NOMO-1 treated with DMSO at 0.1 percent for 48 hours (cell line): ENCODE measurements at regions not wholly inside any gene's neighbourhood (a gene's known extent, or its start where the extent isn't known, plus 50 kb on each side); places are given as distances from the start of the nearest gene placed in this dataset.

Experiments
- DNase-seq: peaks from one replicate; lab custom pipeline; 2025; ENCODE audit not compliant: unreplicated experiment; lab: John Stamatoyannopoulos, UW

DNA sequence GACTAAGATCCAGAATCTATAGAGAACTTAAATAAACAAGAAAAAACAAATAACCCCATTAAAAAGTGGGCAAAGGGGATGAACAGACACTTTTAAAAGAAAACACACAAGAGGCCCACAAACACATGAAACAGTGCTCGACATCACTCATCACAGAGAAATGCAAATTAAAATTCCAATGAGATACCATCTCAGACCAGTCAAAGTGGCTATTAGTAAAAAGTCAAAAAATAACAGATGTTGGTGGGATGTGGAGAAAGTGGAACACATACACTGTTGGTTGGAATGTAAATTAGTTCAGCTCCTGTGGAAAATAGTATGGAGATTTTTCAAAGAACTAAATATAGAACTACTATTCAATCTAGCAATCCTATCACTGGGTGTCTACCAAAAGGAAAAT, 143.1 kb downstream of the IFI44 start:
- no peak for DNase-seq

DNA sequence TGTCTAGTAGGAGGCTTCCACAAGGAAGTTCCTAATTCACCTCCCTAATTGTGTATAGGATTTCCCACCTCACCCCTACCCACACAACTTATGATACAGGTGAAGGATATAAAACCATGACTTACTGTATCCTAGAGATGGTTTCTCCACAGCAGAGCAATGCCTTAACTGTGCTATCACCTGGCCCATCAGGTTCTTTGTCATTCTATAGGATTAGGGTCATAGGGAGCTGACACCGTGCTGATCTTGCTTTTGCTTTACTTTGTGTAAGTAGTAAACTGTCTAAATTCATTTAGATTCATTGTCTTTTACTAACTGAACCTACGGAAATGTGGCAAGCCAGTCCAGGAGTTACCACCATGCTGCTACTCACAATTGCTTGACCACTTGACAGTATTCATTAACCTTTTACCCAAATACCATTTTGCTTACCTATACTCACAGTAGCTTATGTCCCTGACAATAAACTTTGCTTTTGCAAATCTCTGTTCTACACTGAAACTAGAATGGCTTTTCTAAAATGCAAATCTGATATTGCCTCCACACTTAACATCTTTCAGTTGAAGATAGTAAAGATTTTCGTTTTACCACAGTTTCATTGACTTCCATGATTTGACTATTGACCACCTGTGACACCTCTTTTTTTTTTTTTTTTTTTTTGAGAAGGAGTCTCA, 147.6 kb downstream of the IFI44 start:
- no peak for DNase-seq

DNA sequence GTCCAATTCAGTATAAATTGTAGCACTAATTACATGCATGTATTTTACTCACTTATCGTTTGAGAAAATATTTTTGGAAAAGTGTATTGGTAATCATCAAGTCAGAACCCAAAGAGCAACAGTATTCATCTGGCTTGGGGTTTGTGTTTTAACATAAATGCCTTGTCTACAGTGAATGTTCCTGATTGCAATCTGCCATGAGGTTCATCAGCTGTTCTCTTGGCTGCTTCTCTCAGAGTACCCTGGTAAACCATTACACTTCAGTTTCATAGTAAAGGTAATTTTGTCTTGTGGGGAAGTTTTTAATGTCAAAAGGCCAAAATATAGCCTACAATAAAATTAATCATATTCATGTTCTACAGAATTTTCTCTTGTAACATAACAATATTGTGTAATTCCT, 150.3 kb downstream of the IFI44 start:
- no peak for DNase-seq

DNA sequence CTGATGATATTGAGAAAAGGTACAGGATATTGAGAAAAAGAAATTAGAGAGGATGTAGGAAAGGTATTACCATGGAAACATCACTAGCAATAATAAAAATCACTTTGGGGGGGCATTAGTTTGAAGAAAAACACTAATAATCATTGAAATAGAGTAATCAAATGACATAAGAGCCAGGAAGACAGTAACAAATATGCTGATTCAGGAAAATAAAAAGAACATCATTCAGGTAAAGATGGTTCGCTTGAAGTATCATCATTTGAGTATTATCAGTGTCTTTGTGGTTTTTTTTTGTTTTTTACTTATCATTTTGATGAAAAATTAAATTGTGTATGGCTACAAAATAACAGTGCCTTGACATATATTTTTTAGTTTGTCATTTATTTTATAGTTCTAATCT, 164.5 kb downstream of the IFI44 start:
- DNase-seq, result no peak

- DNase-seq, result no peak
Observed at GRCh38 chr1:78825561-78825960, 175.9 kb downstream of the IFI44 start.

DNA sequence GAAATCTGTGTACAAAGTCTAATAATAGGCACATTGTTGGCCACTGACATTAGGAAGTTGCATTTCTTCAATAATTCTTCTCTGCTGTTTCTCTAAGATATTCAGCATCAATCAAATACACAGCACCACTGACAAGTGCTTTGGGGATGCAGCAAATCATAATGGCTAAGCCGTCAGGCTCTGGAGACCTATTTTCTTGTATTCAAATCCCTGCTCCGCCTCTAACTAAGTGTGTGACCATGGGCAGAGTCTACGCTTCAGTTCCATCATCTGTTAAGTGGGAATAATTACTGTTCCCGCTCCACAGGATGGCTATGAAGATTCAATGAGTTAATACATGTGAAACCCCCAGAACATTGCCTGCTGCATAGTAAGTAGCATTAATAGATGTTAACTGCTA, 176.9 kb downstream of the ADGRL4 start:
- DNase-seq, result no peak

DNA sequence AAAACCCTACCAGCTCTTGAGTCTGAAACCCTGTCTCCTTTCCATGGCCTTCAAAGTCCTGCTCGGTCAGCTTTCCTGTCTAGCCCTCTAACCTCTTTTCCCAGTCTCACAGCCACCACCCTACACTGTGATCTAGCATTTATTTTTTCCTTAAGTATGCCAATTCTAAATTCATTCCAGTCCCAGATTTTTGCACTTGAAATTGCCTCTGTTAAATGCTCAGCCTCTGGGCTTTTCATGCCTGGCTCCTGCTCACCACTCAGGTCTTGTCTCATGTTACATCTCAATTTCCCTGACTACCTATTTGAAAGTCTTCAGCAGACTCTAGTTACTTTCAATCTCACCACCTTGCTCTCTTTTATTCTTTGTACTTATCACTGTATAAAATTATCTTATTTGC, 176.2 kb downstream of the ADGRL4 start:
- DNase-seq, result no peak

DNA sequence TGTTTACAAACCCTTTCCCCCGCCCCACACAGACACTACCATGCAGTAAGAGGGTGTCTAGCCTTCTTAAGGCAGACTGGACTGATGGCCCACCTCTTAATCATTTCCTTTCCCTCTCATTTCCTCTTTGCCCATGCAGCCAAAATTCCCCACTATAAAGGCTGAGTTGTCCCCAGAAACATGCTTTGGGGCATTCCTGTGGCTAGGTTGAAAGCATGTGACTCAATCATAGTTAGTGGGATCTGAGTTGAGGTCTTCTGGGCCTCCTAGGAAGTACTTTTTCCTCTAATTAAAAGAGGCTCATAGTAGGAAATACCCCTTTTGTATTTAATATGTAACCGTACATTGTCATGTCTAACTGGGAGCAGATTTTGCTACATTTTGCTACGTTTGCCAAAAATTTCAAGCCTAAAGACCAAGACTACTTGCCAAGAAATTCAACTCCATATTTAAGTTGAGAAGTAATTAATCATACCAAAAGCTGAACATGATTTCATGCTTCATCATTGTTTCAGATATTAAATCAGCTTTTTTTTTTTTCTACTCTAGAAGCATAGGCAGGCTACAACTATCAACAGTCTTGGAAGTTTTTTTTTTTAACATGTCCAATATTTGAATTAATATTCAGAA, 174.7 kb downstream of the ADGRL4 start:
- DNase-seq, result no peak

- no peak for DNase-seq
Observed at GRCh38 chr1:78833491-78833890, 173.0 kb downstream of the ADGRL4 start.

DNA sequence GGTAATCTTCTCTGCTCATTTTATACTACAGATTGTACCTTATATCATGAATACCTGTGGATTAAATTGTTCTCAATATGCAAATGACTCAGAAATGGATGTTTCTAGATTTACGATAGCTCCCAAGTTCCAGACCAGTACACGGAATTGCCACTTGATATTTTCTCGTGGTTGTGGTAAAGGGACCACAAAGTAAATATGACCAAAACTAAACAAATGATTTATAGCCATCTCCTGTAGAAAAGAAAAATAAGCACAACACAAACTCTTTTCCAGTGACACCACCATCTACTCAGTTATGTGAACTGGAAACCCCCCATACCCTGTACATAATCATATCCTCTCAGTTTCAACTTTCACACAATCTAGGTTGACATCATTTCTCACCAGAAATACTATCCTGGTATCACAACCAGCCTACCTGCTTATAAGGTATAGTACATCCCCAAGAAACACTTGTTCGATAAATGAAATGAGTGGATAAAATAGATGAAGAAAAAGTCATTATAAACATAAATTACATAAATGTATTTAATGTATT, 172.3 kb downstream of the ADGRL4 start:
- no peak for DNase-seq

GRCh38 chr1:78836726-78837125, 169.8 kb downstream of the ADGRL4 start:
- DNase-seq, result peak; percentile 51

GRCh38 chr1:78839704-78840277, 166.7 kb downstream of the ADGRL4 start:
- DNase-seq, result peak; percentile 31
